Kidney (tissue), 13 donors: ENCODE measurements at regions not wholly inside any gene's neighbourhood (a gene's known extent, or its start where the extent isn't known, plus 50 kb on each side); places are given as distances from the start of the nearest gene placed in this dataset.

ENCODE experiments used
- DNase-seq, 5 donors: peaks; one replicate each; pipeline ENCODE4 v3.0.0-alpha.2; 2013 to 2020
- FAIRE-seq: peaks from 2 replicates; lab custom pipeline; 2012; peaks lifted over from hg19 to GRCh38; lab: Jason Lieb, UNC
- H3K27ac ChIP-seq, 2 donors: one replicate each; pipeline ENCODE4 v1.7.0; 2013; ENCODE audit warnings: low read depth in 2 of 2, low read length in 2 of 2, inconsistent platforms in 1 of 2
- H3K27me3 ChIP-seq: one replicate; pipeline ENCODE4 v1.7.1; 2013; ENCODE audit warnings: low read length, inconsistent platforms; ENCODE audit not compliant: control insufficient read depth, insufficient read depth
- H3K36me3 ChIP-seq, 3 donors: one replicate each; pipeline versions ENCODE4 v1.7.0 to v1.7.1; 2013; ENCODE audit warnings: low read length in 3 of 3, control low read depth in 1 of 3, inconsistent platforms in 1 of 3; ENCODE audit not compliant: insufficient read depth in 3 of 3, control insufficient read depth in 2 of 3
- H3K4me1 ChIP-seq, 3 donors: one replicate each; pipeline versions ENCODE4 v1.7.0 to v1.7.1; 2013; ENCODE audit warnings: low read length in 3 of 3, inconsistent platforms in 1 of 3, low read depth in 1 of 3; ENCODE audit not compliant: control insufficient read depth in 2 of 3, insufficient read depth in 2 of 3
- H3K4me3 ChIP-seq, 3 donors: one replicate each; pipeline versions ENCODE4 v1.7.0 to v1.8.1; 2013; ENCODE audit warnings: low read length in 3 of 3, control low read depth in 1 of 3, inconsistent platforms in 1 of 3
- H3K9ac ChIP-seq, 3 donors: one replicate each; pipeline versions ENCODE4 v1.7.0 to v1.7.1; 2013; ENCODE audit warnings: low read length in 3 of 3, control low read depth in 1 of 3, inconsistent platforms in 1 of 3
- H3K9me3 ChIP-seq, 3 donors: one replicate each; pipeline versions ENCODE4 v1.7.0 to v1.7.1; 2013; ENCODE audit warnings: low read length in 3 of 3, control low read depth in 1 of 3, inconsistent platforms in 1 of 3; ENCODE audit not compliant: control insufficient read depth in 2 of 3, insufficient read depth in 1 of 3
- CTCF ChIP-seq: IDR thresholded peaks from 3 replicates; pipeline ENCODE4 v1.5.1; 2012; ENCODE audit warnings: mild to moderate bottlenecking, moderate library complexity, borderline replicate concordance; ENCODE audit not compliant: insufficient read depth; ENCODE audit errors: extremely low read depth
- intact Hi-C: fragments of 100-400 bp; cut with DNase I; formaldehyde crosslinking; loops from one replicate; pipeline ENCODE4 v1.11.1; 2022
- donor health status: control.
- donor health status: control.
- donor health status: control.
- donor health status: control.
- donor health status: control.
- donor health status: DM: yes; HTN: yes; CAD: no.
- donor health status: Normal renal cell carcinoma (clear cell type).

- Histone ChIP-seq H3K27me3 (no peaks in the 10 kb centered on the region), H3K4me1 (no peaks in the 10 kb centered on the region), H3K4me3 (no peak overlapping the region), H3K36me3 (no peaks in the 10 kb centered on the region), H3K27ac (no peak overlapping the region), H3K9me3 (no peaks in the 10 kb centered on the region), H3K9ac (no peak overlapping the region)
- no peak for FAIRE-seq
- intact Hi-C loops: no loop called here
- no peak for TF ChIP-seq CTCF
- DNase-seq: no peak
Measured at GRCh38 chr5:122719991-122720746, 54.7 kb upstream of the SNX2 start.

- FAIRE-seq: no peak
- intact Hi-C loops: no loop called here
Measured at GRCh38 chr5:122721127-122721526, 53.8 kb upstream of the SNX2 start.

GRCh38 chr5:122722341-122722740 is 52.5 kb upstream of the SNX2 start:
- TF ChIP-seq CTCF: no peak
- intact Hi-C loops: no loop called here
- Histone ChIP-seq H3K9ac (no peak overlapping the region), H3K4me1 (no peaks in the 10 kb centered on the region), H3K4me3 (no peak overlapping the region), H3K27me3 (no peaks in the 10 kb centered on the region), H3K27ac (no peak overlapping the region), H3K36me3 (no peaks in the 10 kb centered on the region), H3K9me3 (no peaks in the 10 kb centered on the region)
- no peak for FAIRE-seq
- no peak for DNase-seq

More at GRCh38 chr5:122721127-122721526, 53.8 kb upstream of the SNX2 start:
- Histone ChIP-seq H3K9ac (no peak overlapping the region), H3K27me3 (no peaks in the 10 kb centered on the region), H3K9me3 (no peaks in the 10 kb centered on the region), H3K27ac (no peak overlapping the region), H3K4me1 (no peaks in the 10 kb centered on the region), H3K36me3 (no peaks in the 10 kb centered on the region), H3K4me3 (no peak overlapping the region)
- DNase-seq: no peak
- no peak for TF ChIP-seq CTCF
